Mucosa of rectum (tissue), 2 donors: ENCODE measurements at regions not wholly inside any gene's neighbourhood (a gene's known extent, or its start where the extent isn't known, plus 50 kb on each side); places are given as distances from the start of the nearest gene placed in this dataset.

Experiments used
- H3K27ac ChIP-seq, 2 donors: one replicate each; pipeline ENCODE4 v1.7.0; 2013; ENCODE audit warnings: inconsistent platforms in 2 of 2, low read depth in 2 of 2, low read length in 2 of 2
- H3K27me3 ChIP-seq, 2 donors: one replicate each; pipeline ENCODE4 v1.7.0; 2013; ENCODE audit warnings: low read length in 2 of 2; ENCODE audit not compliant: control insufficient read depth in 2 of 2, insufficient read depth in 2 of 2
- H3K36me3 ChIP-seq, 2 donors: one replicate each; pipeline ENCODE4 v1.7.0; 2013; ENCODE audit warnings: low read length in 2 of 2; ENCODE audit not compliant: control insufficient read depth in 2 of 2, insufficient read depth in 2 of 2
- H3K4me1 ChIP-seq, 2 donors: one replicate each; pipeline ENCODE4 v1.7.0; 2013; ENCODE audit warnings: low read length in 2 of 2, mild to moderate bottlenecking in 1 of 2; ENCODE audit not compliant: control insufficient read depth in 2 of 2, insufficient read depth in 2 of 2
- H3K4me3 ChIP-seq, 2 donors: one replicate each; pipeline ENCODE4 v1.7.0; 2013; ENCODE audit warnings: low read length in 2 of 2
- H3K9ac ChIP-seq, 2 donors: one replicate each; pipeline ENCODE4 v1.7.0; 2013; ENCODE audit warnings: low read length in 2 of 2, low read depth in 1 of 2, mild to moderate bottlenecking in 1 of 2
- H3K9me3 ChIP-seq, 2 donors: one replicate each; pipeline ENCODE4 v1.7.0; 2013; ENCODE audit warnings: low read length in 2 of 2; ENCODE audit not compliant: control insufficient read depth in 2 of 2
- donor health status: healthy.
- donor health status: Normal muscosa, but diverticular disease.

DNA sequence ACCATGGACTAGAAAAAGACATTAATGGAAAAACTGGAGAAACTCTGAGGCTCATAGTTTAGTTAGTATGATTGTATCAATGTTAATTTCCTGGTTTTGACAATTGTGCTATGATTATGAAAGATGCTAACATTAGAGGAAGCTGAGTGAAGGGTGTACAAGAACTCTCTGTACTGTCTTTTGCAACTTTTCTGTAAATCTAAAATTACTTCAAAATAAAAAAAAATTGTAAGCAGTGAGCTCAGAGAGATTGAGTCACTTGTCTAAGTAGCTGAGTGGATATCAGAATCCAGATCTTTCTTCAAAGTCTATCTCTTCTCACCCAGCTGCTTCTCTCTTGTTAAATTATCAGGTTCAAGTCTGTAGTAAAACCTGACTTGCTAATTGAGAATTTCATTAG lies 181.1 kb downstream of the PLCE1 start:
- Histone ChIP-seq H3K4me3 (no peak overlapping the region), H3K27ac (no peak overlapping the region), H3K4me1 (no peaks in the 10 kb centered on the region), H3K9ac (no peak overlapping the region), H3K27me3 (no peaks in the 10 kb centered on the region), H3K36me3 (peaks cover 5 to 9% of the 10 kb centered on the region in 2 donors), H3K9me3 (no peaks in the 10 kb centered on the region)

DNA sequence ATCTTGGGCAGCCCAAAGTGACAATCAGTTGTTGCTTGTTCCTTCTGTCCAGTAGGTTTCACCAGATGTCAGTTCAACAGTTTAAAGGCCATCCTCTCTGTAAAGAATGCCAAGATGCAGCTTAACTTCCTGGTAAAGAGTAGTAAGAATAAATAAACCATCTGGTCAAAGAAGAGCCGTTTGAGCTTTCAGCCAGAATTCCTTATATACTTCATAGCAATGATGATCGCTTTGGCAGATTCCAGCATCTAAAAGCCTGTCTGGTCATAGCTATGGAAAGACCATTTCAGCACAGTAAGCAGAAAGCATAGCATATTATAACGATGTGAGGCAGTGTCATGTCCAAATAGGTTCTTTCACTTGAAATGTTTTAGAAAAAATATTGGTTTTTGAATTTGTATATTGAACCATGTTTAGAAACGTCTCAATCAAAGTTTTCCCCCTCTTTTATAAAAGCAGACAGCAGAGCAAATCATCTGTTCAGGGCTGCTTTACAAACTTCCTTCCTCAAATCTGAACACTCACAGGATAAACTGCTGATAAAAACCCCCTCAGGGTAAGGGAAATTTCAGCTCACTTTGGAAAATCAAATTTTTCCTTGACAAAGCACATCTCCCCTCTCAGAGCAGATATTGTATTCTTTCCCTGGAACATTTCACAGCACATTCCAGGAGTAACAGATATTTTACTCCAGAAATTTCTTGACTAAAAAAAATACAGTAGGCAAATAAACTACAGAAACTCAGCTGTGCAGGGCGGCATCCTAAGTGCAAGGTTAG lies 184.1 kb downstream of the NOC3L start:
- Histone ChIP-seq H3K27me3 (no peaks in the 10 kb centered on the region), H3K4me3 (no peak overlapping the region), H3K9ac (no peak overlapping the region), H3K36me3 (peaks cover 2 to 9% of the 10 kb centered on the region in 2 donors), H3K4me1 (no peaks in the 10 kb centered on the region), H3K9me3 (no peaks in the 10 kb centered on the region), H3K27ac (no peak overlapping the region)

DNA sequence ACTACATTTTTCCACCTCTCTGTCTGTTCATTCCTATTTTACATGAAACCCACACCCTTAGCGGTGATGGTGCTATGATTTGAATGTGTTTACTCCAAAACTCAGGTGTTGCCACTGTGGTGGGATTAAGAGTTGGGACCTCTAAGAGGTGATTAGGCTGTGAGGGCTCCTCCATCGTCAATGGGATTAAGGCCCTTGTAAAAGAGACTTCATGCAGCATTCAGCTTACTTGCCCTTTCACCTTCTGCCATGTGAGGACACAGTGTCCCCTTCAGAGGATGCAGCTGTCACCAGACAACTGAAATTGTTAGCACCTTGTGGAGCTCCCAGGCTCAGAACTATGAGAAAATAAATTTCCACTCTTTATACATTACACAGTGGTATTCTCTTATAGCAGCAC lies 182.2 kb downstream of the NOC3L start:
- Histone ChIP-seq H3K9me3 (no peaks in the 10 kb centered on the region), H3K27ac (no peak overlapping the region), H3K36me3 (peaks cover 2 to 5% of the 10 kb centered on the region in 2 donors), H3K27me3 (no peaks in the 10 kb centered on the region), H3K4me1 (no peaks in the 10 kb centered on the region), H3K9ac (no peak overlapping the region), H3K4me3 (no peak overlapping the region)

DNA sequence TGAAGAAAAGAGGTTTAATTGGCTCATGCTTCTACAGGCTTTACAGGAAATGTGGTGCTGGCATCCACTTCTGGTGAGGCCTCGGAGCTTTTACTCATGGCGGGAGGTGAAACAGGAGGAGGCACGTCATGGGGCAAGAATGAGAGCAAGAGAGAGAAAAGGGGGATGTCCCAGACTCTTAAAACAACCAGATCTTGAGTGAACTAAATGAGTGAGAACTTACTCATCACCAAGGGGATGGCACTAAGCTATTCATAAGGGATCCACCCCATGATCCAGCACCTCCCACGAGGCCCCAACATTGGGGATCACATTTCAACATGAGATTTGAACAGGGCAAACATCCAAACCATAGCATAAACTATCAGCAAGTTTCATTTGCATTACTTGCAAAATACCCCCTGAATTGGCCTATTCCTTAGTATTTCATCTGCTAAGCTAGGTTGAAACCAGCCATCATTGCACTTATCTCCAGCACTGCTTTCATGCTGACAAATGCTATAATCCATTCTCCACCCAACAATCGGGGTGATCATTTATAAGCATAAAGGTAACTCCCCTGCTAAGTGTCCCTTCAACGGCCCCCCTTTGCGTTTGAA lies 179.0 kb downstream of the NOC3L start:
- peaks cover 2% of the 10 kb centered on the region in 2 donors for H3K36me3 ChIP-seq
- no peaks in the 10 kb centered on the region for H3K9me3 ChIP-seq
- no peak overlapping the region for H3K9ac ChIP-seq
- no peaks in the 10 kb centered on the region for H3K27me3 ChIP-seq
- no peak overlapping the region for H3K4me3 ChIP-seq
- H3K4me1 ChIP-seq = no peaks in the 10 kb centered on the region
- H3K27ac ChIP-seq = no peak overlapping the region

DNA sequence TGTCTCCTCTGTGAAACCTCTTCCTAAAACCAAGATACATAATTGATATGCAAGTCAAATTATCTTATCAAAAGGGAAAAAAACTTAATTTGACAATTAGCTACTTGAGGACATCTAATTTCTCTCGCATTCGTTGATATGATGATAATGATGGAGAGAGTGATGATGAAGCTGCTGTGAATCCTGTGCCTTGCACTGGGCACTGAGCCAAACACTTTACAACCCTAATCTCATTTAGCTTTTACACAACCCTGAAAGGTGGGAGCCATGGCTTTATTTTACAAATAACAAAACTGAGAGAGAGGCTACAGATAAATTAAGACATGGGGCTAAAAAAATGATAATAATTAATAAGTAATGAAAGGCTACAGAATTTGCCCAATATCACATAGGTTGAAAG lies 176.0 kb downstream of the NOC3L start:
- Histone ChIP-seq H3K4me3 (no peak overlapping the region), H3K27ac (no peak overlapping the region), H3K9me3 (no peaks in the 10 kb centered on the region), H3K4me1 (no peaks in the 10 kb centered on the region), H3K27me3 (no peaks in the 10 kb centered on the region), H3K9ac (no peak overlapping the region), H3K36me3 (peaks cover 0 to 2% of the 10 kb centered on the region in 2 donors)

DNA sequence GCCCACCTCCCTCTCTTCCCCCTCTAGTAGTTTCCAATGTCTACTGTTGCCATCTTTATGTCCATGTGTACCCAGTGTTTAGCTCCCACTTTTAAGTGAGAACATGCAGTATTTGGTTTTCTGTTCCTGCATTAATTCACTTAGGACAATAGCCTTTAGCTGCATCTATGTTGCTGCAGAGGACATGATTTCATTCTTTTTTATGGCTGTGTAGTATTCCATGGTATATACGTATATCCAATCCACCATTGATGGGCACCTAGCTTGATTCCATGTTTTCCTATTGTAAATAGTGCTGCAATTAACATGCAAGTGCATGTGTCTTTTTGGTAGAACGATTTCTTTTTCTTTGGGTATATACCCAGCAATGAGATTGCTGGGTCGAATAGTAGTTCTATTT lies 170.4 kb downstream of the NOC3L start:
- Histone ChIP-seq H3K36me3 (no peaks in the 10 kb centered on the region), H3K4me3 (no peak overlapping the region), H3K4me1 (no peaks in the 10 kb centered on the region), H3K27ac (no peak overlapping the region), H3K27me3 (no peaks in the 10 kb centered on the region), H3K9ac (no peak overlapping the region), H3K9me3 (no peaks in the 10 kb centered on the region)

DNA sequence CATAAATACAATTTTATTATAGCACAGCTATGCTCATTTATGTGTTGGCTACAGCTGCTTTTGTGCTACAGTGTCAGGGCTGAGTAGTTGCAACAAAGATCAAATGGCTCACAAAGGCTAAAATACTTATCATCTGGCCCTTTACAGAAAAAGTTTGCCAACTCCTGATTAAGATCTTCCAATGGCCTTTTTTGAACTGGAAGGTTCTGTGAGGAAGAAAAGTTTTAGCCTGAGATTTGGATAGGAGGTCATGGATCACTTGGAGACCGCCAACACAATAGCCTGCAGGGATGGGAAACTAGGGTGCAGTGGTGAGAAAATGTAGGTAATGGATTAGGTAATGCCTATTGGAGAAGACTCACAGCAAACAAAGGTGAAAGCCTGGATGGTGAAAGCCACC lies 169.8 kb downstream of the NOC3L start:
- Histone ChIP-seq H3K9me3 (no peaks in the 10 kb centered on the region), H3K36me3 (no peaks in the 10 kb centered on the region), H3K27ac (no peak overlapping the region), H3K4me1 (no peaks in the 10 kb centered on the region), H3K9ac (no peak overlapping the region), H3K4me3 (no peak overlapping the region), H3K27me3 (no peaks in the 10 kb centered on the region)

DNA sequence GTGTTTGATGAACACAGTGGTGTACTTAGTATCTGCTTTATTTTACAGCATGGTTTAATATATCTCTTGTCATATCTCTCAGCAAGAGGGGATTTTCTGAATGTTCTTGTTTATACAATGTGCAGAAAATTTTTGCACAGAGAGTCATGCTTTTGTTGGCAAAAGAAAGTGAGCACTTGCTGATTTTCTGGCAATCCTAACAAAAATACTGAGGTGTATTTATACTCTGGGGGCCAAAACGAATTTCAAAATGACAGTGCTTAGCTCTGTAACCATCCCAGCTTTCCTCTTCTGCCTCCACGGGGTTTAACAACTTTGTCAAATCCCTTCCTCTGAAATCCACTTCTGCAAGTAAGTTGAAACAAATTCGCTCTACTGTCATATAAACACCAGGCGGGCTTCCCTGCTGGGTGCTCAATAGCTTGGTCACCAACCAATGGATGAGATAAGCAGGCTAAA lies 169.2 kb downstream of the NOC3L start:
- Histone ChIP-seq H3K27ac (no peak overlapping the region), H3K4me3 (no peak overlapping the region), H3K36me3 (no peaks in the 10 kb centered on the region), H3K4me1 (no peaks in the 10 kb centered on the region), H3K9ac (no peak overlapping the region), H3K27me3 (no peaks in the 10 kb centered on the region), H3K9me3 (no peaks in the 10 kb centered on the region)

DNA sequence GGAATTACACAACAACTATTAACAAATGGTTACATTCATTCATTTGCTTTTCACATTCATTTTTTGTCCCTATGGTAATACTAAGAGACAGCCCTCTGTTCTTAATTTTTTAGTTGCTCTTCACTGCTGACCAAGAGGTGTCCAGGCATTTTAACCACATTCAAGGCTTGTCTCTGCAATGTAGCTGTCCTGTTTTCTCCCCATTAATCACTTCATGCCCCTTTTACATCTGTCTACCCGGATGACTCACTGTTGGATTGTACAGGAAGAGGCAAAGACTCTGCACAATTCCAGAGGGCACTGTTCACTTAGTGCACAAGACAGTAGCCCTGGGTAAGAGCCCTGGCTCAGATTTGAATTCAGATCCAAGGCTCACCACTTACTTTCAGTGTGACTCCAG lies 168.5 kb downstream of the NOC3L start:
- Histone ChIP-seq H3K4me1 (no peaks in the 10 kb centered on the region), H3K36me3 (no peaks in the 10 kb centered on the region), H3K4me3 (no peak overlapping the region), H3K9ac (no peak overlapping the region), H3K27me3 (no peaks in the 10 kb centered on the region), H3K9me3 (no peaks in the 10 kb centered on the region), H3K27ac (no peak overlapping the region)

DNA sequence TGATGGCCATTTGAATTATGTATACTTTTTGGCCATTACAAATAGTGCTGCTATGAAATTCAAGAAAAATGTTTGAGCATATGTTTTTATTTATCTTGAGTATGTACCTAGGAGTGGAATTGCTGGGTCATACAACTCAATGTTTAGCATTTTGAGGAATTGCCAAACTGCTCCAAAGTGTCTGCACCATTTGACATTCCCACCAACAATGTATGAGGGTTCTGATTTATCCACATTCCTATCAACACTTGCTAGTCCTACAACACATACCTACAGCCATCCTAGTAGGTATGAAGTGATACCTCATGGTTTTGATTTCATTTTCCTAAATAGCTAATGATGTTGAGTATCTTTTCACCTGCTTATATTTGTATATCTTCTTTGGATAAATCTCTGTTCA lies 165.5 kb downstream of the NOC3L start:
- no peaks in the 10 kb centered on the region for H3K4me1 ChIP-seq
- H3K36me3 ChIP-seq = no peaks in the 10 kb centered on the region
- no peaks in the 10 kb centered on the region for H3K9me3 ChIP-seq
- no peak overlapping the region for H3K9ac ChIP-seq
- H3K27me3 ChIP-seq = no peaks in the 10 kb centered on the region
- no peak overlapping the region for H3K27ac ChIP-seq
- H3K4me3 ChIP-seq = no peak overlapping the region
